HEK293T (cell line): ENCODE measurements at regions not wholly inside any gene's neighbourhood (a gene's known extent, or its start where the extent isn't known, plus 50 kb on each side); places are given as distances from the start of the nearest gene placed in this dataset.

Source experiments
- CTCF ChIA-PET: fragments of 350-600 bp; formaldehyde crosslinking; extraction: SDS; loops from one replicate; lab custom pipeline; 2021; ENCODE audit warnings: antibody characterized with exemption, inconsistent platforms; lab: Yijun Ruan, JAX
- POLR2A ChIA-PET: fragments of 350-600 bp; formaldehyde crosslinking; extraction: SDS; loops from one replicate; lab custom pipeline; 2020; ENCODE audit warnings: antibody characterized with exemption, inconsistent platforms; lab: Yijun Ruan, JAX
- DNase-seq: peaks from one replicate; pipeline ENCODE4 v3.0.0; 2012; ENCODE audit warnings: mixed read lengths; ENCODE audit errors: extremely low spot score
- ARNT ChIP-seq: fragments of 450-650 bp; IDR thresholded peaks from 2 replicates; pipeline ENCODE4 v1.6.1; 2017; ENCODE audit warnings: mild to moderate bottlenecking
- BHLHE40 ChIP-seq: fragments of 450-650 bp; IDR thresholded peaks from 2 replicates; pipeline ENCODE4 v1.6.1; 2016; ENCODE audit warnings: mild to moderate bottlenecking, moderate library complexity, borderline replicate concordance
- CTBP1 ChIP-seq: fragments of 450-650 bp; IDR thresholded peaks from 2 replicates; pipeline ENCODE4 v1.6.1; 2016; ENCODE audit warnings: borderline replicate concordance
- ELF4 ChIP-seq: fragments of 450-650 bp; IDR thresholded peaks from 2 replicates; pipeline ENCODE4 v1.6.1; 2017; ENCODE audit warnings: antibody characterized with exemption
- FOXA1 ChIP-seq: fragments of 450-650 bp; IDR thresholded peaks from 2 replicates; pipeline ENCODE4 v1.6.1; 2016; ENCODE audit warnings: mild to moderate bottlenecking
- FOXK2 ChIP-seq: fragments of 450-650 bp; IDR thresholded peaks from 2 replicates; pipeline ENCODE4 v1.6.1; 2016; ENCODE audit warnings: mild to moderate bottlenecking
- FOXM1 ChIP-seq: fragments of 450-650 bp; IDR thresholded peaks from 2 replicates; pipeline ENCODE4 v1.6.1; 2017; ENCODE audit warnings: mild to moderate bottlenecking, borderline replicate concordance
- HDGF ChIP-seq: fragments of 450-650 bp; IDR thresholded peaks from 2 replicates; pipeline ENCODE4 v1.6.1; 2017; ENCODE audit warnings: antibody characterized with exemption, borderline replicate concordance
- L3MBTL2 ChIP-seq: fragments of 450-650 bp; conservative IDR thresholded peaks from 2 replicates; pipeline ENCODE4 v1.6.1; 2016; ENCODE audit warnings: mild to moderate bottlenecking
- LEF1 ChIP-seq: fragments of 450-650 bp; IDR thresholded peaks from 2 replicates; pipeline ENCODE4 v1.6.1; 2017; ENCODE audit warnings: mild to moderate bottlenecking, borderline replicate concordance
- NFRKB ChIP-seq: fragments of 450-650 bp; IDR thresholded peaks from 2 replicates; pipeline ENCODE4 v1.6.1; 2016; ENCODE audit warnings: mild to moderate bottlenecking, moderate library complexity
- PKNOX1 ChIP-seq: fragments of 450-650 bp; IDR thresholded peaks from 2 replicates; pipeline ENCODE4 v1.6.1; 2016
- SP1 ChIP-seq: fragments of 450-650 bp; IDR thresholded peaks from 2 replicates; pipeline ENCODE4 v1.6.1; 2017
- SUZ12 ChIP-seq: fragments of 450-650 bp; IDR thresholded peaks from 2 replicates; pipeline ENCODE4 v1.6.1; 2016; ENCODE audit warnings: mild to moderate bottlenecking
- TARDBP ChIP-seq: fragments of 450-650 bp; IDR thresholded peaks from 2 replicates; pipeline ENCODE4 v1.6.1; 2016
- ZNF384 ChIP-seq: fragments of 450-650 bp; IDR thresholded peaks from 2 replicates; pipeline ENCODE4 v1.6.1; 2016

GRCh38 chr13:50714891-50715290, 128.6 kb downstream of the DLEU7 start:
- ChIA-PET CTCF (no interaction called here), POLR2A (no interaction called here)
- TF ChIP-seq SUZ12, result no peak
- no peak for TF ChIP-seq HDGF
- no peak for TF ChIP-seq SP1
- TF ChIP-seq ZNF384, result no peak
- no peak for TF ChIP-seq PKNOX1
- no peak for TF ChIP-seq LEF1
- no peak for TF ChIP-seq NFRKB
- no peak for TF ChIP-seq ELF4
- no peak for TF ChIP-seq ARNT
- no peak for TF ChIP-seq FOXM1
- no peak for DNase-seq

- no peak for TF ChIP-seq CTBP1
- TF ChIP-seq FOXK2, result no peak
- TF ChIP-seq ARNT, result no peak
- TF ChIP-seq ELF4, result no peak
- no peak for TF ChIP-seq NFRKB
- no peak for TF ChIP-seq FOXA1
- no peak for TF ChIP-seq BHLHE40
- TF ChIP-seq TARDBP, result no peak
- no peak for TF ChIP-seq L3MBTL2
- no peak for TF ChIP-seq HDGF
- TF ChIP-seq FOXM1, result no peak
- no peak for TF ChIP-seq SUZ12
- TF ChIP-seq SP1, result no peak
- ChIA-PET CTCF (no interaction called here), POLR2A (no interaction called here)
- no peak for DNase-seq
Observed at GRCh38 chr13:50715402-50716146, 127.9 kb downstream of the DLEU7 start.

- DNase-seq, result no peak
- POLR2A ChIA-PET, result no interaction called here
- TF ChIP-seq SP1, result no peak
- TF ChIP-seq SUZ12, result no peak
- TF ChIP-seq CTBP1, result no peak
- CTCF ChIA-PET, result no interaction called here
Observed at GRCh38 chr13:50720861-50721671, 122.4 kb downstream of the DLEU7 start.

- no peak for DNase-seq
- CTCF ChIA-PET, result no interaction called here
- POLR2A ChIA-PET, result no interaction called here
- TF ChIP-seq HDGF, result no peak
- no peak for TF ChIP-seq CTBP1
- no peak for TF ChIP-seq SP1
- no peak for TF ChIP-seq ZNF384
- TF ChIP-seq PKNOX1, result no peak
- no peak for TF ChIP-seq SUZ12
- no peak for TF ChIP-seq L3MBTL2
- no peak for TF ChIP-seq FOXM1
- TF ChIP-seq ELF4, result no peak
- TF ChIP-seq TARDBP, result no peak
- no peak for TF ChIP-seq NFRKB
Observed at GRCh38 chr13:50721672-50721992, 121.9 kb downstream of the DLEU7 start.

GRCh38 chr13:50722440-50723125, 120.9 kb downstream of the DLEU7 start:
- ChIA-PET CTCF (no interaction called here), POLR2A (no interaction called here)
- TF ChIP-seq TARDBP (no peak), CTBP1 (no peak), L3MBTL2 (no peak), FOXK2 (no peak), NFRKB (no peak), ELF4 (no peak), SP1 (no peak), SUZ12 (no peak), LEF1 (no peak), PKNOX1 (no peak), HDGF (no peak), FOXM1 (no peak), FOXA1 (no peak), ZNF384 (no peak), BHLHE40 (no peak), ARNT (no peak)
- DNase-seq, result no peak

GRCh38 chr13:50724438-50724837, 119.1 kb downstream of the DLEU7 start:
- ChIA-PET POLR2A (no interaction called here), CTCF (no interaction called here)
- no peak for DNase-seq
- no peak for TF ChIP-seq HDGF
